Activated CD4-positive, alpha-beta T cell treated with anti-CD3 and anti-CD28 coated beads for 4 hours (primary cell): ENCODE measurements at regions not wholly inside any gene's neighbourhood (a gene's known extent, or its start where the extent isn't known, plus 50 kb on each side); places are given as distances from the start of the nearest gene placed in this dataset.

Source experiments
- DNase-seq, 2 donors: peaks; one replicate each; pipeline ENCODE4 v3.0.0-alpha.2; 2020

DNA sequence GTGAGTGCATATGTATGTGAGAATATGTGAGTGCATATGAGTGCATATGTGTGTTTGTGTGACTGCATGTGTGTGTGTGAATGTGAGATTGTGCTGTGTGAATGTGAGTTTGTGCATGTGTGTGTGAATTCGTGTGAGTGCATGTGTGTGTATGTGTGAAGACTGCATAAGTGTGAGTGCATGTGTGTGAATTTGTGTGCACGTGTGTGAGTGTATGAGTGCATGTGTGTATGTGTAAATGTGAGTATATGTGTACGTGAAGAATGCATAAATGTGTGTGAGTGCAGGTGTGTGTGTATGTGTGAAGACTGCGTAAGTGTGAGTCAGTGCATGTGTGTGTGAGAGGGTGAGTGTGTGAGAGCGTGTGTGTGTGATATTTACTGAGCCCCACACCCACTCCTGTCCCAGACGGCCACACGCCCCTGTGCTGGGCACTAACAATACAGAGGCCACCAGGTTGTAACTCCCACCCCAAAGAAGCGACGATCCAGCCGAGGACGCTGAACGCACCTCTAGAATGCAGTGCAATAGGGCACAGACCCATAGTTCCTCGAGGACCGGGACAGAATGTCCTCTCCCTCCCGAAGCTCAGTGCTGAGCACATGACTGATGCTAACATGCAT lies 97.8 kb downstream of the C16orf95 start:
- DNase-seq: no peak

DNA sequence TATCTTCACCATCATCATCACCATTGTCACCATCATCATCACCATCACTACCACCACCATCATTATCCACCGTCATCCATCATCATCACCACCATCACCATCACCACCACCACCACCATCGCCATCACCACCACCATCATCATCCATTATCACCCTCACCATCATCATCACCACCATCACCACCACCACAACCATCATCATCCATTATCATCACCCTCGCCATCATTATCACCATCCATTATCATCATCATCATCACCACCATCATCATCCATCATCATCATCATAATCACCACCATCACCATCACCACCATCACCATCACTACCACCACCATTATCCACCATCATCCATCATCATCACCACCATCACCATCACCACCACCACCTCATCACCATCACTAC lies 95.6 kb downstream of the C16orf95 start:
- no peak for DNase-seq

DNA sequence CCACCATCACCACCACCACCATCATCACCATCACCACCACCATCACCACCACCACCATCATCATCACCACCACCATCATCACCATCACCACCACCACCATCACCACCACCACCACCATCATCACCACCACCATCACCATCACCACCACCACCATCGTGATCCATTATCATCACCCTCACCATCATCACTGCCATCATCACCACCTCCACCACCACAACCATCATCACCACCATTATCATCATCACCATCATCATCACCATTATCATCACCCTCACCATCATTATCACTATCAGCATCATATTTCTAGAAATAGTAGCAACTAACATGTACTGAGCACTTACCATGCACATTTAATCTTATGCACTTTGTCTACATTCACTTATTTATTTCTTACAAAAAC lies 94.9 kb downstream of the C16orf95 start:
- no peak for DNase-seq

DNA sequence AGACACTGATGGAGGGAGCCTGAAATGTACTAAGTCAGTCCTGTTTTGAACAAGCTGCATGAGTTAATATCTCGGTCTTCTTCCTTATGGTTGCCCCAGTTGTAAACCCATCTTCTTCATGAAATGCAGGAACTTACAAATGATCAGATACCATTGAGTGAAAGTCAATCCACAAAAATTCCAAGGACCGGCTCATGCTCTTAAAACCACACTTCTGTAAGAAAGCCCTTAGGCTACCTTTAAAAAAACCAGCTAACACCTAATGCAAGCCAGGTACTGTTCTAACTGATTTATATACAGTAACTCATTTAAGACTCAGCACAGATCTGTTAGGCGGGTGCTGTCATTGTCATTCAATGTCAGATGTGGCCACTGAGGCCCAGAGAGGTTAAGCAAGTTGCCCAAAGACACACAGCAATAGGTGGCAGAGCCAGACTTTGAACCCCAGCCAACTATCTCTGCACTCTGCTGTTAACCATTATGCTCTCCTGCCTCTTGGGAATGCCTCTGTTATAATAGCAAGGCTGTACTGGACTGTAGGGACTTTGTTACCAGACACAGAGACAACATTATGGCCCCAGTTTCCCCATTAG lies 93.4 kb downstream of the C16orf95 start:
- DNase-seq: no peak

DNA sequence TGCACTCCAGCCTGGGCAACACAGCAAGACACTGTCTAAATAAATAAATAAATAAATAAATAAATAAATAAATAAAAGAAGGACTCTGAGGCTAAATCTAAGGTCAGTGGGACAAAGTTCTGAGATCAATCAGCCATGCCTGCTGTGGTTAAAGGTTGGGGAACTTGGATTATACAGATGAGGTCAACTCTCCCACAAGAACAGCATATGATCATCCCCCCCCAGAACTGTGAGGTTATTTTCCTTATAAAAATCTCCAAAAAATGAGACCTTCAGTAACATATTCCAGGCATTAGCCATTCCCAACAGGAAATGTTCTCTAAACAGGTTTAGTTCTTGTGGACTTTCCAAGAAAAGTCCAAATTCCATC lies 90.3 kb downstream of the C16orf95 start:
- DNase-seq: no peak

DNA sequence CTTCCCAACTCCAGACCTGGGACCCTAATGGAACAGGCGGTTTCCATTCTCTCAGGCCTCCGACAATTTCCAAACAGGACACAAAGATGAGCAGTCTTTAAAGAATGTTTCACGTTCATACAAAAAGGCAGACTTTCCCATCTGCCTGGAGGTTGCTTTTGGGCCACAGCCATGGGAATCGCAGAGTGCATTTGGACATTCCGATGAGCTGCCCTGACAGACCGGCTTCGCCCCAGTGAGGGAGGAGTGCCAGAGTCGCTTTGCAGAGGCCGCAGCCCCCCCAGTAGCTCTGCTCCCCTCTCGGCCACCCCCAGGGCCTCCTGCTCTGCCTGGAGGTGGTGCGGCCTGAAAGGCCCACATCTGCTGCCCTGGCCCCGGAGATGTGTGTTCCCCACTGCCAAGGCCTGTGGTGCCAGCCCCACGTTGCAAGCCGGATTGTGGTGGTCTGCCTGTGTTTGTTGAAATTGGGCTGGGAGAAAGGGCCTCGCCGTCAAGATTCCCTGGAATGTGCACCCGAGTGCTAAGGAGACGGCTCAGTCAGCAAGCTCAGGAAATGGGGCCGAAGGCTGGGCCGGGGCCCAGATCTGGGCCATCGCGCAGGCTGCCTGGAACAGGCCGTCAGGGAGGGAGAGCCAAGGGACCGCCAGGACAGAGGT lies 89.8 kb downstream of the C16orf95 start:
- no peak for DNase-seq

DNA sequence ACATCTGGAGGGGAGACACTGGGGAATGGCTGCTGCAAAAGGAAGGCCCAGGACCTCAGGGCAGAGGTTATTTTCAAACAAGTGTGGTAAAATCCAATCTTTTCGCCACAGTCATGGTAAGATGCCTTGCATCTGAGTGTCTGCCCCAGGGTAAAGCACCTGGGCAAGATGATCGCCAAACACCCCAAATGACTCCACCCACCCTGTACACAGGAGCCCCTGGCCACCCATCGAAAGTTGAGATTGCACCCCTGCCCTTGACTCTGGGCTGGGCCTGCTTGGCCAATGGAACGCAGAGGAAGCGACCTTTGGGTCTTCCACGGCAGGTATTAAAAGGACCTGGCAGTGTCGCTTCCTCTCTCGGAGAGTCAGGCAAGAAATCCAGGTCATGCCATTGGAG lies 88.8 kb downstream of the C16orf95 start:
- no peak for DNase-seq

DNA sequence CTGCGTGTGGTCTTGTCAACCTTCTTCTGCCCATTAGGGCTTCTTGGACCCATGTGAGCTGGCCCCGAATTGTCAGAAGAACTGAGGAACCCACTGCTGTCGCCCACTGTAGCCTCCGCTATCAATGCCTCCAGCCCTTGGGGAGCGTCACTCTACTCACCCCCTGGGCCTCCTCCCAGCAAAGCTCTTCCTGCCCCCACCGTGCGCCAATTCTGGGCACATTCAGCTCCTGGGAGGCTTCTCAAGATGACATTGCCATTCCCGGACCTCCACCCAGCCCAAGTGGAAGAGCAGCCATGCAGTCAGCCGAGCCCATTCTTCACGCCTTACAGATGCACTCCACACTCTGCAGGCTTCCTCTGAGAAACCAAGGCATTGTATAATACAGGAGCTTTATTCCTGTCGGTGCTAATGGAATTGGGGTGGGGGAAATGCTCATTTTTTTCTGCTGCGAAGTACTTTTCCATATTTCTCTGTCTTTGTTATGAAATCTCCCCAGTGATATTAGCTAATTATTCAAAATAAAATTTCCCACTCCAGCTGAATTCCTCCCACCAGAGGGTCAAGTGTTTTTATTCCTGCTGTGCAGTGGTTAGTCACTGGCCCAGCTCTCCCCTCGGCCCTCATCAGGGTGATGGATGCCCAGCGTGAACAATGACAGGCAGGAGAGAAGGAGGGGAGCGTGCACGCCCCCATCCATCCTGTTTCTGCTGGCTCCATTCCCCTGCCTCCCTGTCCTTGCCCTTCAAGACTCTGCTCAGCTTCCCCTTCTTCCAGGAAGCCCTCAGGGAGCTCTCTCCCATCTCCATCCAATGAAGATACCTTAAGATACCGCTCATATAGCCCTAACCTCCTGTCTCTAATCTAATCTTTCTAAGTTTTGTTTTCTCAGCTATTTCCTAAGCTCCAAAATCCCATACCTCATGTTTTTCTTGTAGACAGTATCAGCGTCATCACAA lies 87.7 kb downstream of the C16orf95 start:
- no peak for DNase-seq

DNA sequence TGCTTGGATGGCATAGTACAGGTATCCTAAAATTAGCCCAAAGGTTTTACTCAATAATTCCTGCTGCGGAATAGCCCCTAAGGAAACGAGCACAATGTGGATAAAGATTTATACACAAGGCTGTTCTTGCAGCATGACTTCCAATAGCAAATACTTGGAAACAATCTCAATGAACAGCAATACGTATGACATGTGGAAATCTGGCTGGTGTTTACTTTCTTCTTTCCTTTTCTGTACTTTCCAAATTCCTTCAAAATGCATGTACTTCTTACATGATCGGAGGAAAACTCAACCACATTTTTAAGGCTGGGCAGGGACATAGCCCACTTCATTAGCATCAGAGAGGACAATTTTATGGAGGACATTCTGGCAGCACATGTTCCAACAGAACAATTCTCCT lies 86.6 kb downstream of the C16orf95 start:
- no peak for DNase-seq

DNA sequence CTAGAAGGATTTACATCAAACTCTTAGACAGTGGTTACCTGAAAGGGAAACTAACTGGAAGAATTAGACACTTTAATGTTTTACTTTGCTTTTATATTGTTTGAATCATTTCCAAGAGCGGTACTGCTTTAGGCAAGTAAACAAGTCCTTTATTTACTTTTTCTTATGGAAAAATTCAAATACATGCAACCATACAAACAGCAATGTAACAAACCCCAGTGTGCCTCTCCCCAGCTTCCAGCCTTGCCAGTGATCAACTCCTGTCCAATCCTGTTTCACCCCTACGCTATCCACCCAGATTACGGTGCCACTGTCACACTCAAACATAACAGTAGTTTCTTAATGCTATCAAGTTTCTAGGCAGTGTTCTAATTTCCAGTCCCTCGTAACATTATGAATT lies 85.9 kb downstream of the C16orf95 start:
- DNase-seq: no peak

DNA sequence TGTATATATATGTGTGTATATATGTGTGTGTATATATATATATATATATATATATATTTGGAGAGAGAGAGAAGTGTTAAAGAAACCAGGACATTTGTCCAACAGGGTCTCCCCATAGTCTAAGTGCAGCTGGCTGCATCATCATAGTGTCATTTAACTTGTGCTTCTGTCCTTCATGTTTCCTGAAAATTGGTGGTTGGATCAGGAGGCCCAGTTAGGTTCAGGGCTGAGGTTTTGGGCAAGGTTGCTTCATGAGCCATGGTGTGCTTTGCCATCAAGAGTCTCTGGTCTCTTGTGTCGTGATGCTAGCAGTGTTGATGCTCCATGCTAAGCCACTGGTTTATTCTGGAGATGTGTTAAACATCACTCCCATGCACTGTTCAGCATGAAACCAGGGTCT lies 85.3 kb downstream of the C16orf95 start:
- DNase-seq: no peak

DNA sequence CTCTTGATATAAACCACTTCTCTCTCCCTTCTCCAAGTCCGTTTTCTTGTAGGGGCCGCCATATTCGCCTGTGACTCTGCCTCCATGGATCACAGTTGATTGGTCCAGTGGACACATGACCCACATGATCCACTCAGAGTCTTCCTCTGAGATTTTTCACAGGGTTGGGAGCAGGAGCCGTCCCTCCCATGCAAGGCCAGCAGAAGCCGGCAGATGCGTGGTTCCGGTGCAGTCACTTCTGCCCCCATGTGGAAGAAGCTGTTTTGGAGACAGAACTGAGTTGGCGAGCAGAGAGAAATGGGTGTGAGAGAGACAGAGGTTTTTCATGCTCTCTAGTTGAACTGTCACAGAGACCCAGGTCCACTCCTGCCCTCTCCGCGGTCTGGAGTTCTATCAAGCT lies 83.3 kb downstream of the C16orf95 start:
- DNase-seq: no peak

DNA sequence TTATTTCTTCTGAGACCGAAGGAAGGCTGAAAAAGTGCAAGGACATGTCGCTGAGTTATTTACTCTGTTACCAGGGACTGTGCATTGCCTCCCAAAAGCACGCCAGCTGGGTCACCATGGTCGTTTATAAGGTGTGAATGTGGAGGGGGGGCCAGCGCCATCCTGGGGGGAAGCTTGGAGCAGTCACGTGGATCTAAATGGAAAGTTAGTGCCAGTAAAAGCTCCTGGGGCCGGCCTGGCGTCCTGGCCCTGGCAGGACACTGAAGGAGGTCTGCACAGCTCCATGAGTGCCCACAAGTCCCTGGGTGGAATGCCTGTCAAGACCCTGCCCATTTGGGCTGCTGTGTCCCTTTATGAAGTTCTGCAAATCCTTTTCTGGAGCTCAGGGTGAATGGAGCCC lies 82.6 kb downstream of the C16orf95 start:
- no peak for DNase-seq

DNA sequence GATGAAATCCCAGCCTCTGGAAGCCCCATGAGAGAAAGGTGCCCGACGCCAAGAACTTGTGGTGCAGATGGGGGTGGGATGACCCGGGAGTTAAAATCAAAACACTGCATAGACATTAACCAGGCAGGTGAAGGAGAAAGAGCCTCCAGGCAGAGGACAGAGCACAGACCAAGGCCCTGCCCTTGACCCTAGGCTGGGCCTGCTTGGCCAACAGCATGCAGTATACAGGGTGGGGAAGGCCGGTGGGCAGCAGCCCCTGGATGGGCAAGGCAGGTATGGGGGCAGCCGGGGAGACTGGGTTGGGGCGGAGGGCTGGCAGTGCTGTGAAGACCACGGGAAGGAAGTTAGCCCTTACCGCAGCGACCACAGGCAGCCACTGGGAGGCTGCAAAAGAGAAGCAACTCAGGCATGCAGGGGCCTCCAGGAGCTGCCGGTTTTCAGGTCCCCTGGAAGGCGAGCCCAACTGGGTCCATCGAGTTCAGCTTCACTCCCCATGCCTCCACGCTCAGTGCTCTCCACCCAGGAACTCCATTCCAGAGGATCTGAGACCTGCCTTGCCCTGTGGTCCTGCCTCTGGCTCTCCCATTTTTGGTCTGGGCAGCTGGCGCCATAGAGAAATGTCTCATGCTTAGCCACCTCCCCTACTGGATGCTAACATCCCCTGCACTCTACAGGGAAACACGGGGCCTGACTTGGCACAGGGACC lies 81.2 kb downstream of the C16orf95 start:
- no peak for DNase-seq

DNA sequence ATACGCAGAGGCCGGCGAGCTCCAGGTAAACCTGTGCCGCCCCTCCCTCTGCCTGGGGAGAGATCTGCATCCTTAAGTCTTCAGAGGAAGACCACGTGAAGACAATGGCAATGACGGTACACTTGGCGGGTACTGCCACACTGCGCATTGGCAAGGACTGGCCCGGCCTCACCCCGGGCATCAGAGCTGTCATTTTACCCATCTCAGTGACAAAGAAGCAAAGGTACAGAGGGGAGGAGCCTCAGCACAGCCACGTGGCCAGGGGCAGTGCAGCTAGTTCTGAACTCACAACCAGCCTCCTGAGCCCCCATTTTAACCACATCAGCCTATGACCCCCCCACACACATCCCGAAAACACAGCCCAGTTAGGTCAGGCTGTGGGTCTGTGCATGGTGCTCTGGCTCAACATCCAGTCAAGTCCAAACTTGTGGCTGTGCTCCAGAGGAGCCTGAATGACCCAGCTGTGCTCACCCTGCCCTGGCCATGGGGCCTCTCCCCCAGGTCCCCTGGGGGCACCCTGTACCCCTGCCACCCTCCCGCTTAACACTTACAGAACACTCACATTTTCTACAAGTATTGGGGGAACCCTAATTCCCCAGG lies 80.6 kb downstream of the C16orf95 start:
- no peak for DNase-seq

DNA sequence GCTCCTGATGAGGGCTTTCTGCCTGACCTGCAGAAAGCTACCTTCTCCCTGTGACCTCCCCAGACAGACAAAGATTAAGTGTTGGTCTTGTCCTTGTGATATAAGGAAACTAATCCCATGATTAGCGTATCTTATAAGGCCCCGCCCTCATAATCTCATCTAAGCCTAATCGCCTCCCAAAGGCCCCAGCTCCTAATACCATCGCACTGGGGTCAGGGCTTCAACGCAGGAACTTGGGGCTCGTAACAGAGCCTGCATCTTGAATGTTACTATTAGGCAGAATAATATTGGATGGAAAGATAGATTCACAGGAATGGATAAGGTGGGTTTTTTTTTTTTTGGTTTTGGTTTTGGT lies 78.9 kb downstream of the C16orf95 start:
- DNase-seq: no peak

DNA sequence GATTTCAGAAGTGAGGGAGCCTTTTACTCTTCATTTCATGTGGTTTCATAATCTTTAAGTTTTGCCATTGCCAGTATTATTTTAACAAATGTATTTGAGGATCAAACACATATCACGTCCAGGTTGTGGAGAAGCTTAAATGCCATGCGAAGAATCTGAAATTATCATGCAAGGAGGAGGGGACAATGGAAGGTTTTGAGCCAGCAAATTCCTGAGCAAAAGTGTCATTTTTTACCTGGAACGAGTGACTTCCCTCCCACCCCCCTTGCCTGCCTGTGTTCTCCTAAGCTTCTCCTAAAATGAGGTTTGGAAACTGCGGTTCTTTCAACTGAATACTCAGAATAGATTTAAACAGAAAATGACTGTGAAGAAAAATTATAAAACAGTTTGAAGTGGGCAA lies 77.6 kb downstream of the C16orf95 start:
- DNase-seq: no peak

DNA sequence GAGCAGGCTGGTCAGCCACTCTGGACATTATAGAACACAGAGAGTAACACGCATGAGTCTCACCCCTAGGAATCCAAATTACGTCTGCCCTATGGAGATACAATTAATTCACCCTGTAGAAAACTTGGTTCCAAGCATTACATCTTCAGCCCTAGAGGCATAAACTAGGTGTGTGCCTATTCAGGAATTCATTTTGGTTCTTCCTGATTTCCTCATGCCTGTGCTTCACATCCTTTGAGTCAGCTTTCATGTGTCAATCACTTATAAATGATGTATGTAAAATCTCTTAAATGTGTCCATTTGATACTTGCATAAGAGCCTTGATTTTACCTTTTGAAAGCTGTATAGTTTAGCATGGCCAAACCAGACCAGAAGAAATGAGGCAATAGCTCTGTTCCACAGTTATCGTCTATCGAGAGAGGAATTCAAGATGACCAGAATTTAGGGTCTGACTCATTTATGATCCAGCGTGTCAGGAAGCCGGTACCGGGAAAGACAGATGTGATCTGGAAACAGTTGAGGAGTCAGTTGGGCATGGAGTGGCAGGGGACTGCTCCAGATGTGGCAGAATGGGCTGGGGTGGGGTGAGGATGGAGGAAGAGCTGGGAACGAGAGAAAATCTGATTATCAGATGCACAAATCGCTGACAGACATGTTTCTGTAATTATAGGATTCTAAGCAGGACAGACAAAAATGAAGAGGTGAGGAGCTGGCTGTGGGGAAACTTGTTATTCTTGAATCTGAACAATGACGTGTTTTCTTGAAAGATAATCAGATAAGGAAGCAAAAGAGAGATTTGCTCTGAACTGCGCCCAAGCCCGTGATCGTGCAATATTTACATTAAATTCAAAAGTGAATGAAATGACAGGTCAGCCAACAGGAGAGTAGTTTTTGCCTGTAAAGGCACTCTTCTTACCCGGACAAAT lies 76.7 kb downstream of the C16orf95 start:
- DNase-seq: no peak

DNA sequence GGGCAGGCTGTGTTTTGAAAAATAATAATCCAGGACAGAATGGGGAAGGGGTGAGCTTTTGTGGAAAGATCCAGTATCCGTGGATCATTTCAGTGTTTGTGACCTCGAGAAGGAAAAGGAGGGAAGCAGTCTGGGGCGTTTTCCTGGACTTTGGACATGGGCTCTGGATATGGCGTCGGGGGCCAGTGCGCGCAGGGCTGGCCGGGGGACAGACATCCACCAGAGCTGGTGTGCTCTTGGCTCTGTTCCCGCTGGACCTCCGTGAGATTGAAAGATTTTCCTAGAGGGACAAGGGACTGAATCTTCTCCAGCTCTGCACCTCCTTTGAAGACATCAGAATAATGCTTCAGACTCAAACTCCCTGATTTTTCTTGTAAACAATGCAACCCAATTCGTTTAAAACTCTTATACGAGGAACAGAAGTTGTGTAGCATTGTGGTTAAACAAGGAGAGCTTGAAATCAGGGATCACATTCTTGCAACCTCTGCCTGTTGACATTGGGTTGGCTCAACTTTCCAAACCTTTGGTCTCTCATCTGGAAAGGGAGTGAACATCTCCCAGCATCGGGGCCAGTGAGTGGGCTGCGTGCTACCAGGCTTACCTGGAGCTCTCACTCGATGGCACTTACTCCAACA lies 75.9 kb downstream of the C16orf95 start:
- DNase-seq: no peak

DNA sequence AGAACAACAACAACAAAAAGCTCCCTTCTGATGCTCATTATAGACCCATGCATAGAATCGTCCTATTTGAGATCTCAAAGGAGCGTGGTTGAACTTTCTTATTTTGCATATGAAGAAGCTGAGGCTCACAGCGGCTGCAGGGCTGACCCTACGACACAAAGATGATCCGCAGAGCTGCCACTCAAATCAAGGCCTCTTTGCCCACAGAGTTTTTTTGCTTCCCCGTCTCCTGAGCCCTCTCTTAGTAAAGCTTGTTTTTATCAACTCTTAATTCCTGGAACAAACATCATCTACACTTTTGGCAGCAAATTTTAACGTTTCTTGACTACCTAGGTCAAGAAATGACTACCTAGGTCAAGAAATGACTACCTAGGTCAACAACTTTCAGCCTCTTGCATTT lies 73.7 kb downstream of the C16orf95 start:
- no peak for DNase-seq

DNA sequence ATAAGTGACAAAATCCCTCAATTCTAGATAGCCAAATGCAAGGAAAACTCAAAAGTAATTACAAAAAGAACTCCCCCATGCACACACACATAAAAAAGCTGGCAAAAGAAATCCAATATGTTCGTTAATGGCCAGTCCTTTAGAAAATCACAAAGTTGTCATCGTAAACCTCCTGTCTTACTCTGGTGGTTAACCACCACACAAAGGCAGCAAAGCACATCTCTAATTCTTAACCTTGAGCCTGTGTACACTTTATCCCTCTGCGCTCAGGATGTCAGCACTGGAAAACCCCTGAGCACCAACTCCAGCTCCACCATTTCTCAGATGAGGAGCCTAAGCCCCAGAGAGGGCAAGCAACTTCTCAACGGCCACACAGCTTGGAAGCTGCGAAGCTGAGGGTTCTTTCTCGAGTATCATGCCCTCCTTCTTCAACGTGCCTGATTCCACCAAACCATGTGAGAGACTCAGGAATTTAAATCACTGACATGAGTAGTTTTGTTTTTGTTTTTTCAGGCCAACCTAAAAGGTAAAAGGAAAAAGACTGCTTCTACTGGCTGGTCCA lies 72.5 kb downstream of the C16orf95 start:
- no peak for DNase-seq
